ENCODE measurements at regions not wholly inside any gene's neighbourhood (a gene's known extent, or its start where the extent isn't known, plus 50 kb on each side); places are given as distances from the start of the nearest gene placed in this dataset.

DNA sequence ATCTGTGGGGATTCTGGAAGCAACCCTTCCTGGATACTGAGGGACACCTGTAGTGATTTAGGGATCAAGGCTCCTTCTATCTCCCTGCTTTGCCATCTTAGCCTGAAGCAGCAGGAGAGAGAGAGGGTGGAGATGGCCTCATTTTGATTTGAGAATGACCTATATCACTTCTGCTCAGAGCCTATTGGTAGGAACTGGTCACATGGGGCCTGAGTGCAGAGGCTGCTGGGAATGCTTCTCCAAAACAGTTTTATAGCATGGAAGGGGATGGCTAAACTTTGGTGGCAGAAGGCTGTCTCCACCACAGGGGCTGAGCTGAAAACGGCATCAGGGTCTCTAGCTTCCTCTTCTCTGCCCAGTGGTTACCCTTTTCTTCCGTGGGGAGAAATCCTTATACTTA, 105.8 kb downstream of the TBX19 start:
- TF ChIP-seq POLR2A (IDR thresholded peaks at IDR 0.05) = no peak
- TF ChIP-seq, protein P1, sequence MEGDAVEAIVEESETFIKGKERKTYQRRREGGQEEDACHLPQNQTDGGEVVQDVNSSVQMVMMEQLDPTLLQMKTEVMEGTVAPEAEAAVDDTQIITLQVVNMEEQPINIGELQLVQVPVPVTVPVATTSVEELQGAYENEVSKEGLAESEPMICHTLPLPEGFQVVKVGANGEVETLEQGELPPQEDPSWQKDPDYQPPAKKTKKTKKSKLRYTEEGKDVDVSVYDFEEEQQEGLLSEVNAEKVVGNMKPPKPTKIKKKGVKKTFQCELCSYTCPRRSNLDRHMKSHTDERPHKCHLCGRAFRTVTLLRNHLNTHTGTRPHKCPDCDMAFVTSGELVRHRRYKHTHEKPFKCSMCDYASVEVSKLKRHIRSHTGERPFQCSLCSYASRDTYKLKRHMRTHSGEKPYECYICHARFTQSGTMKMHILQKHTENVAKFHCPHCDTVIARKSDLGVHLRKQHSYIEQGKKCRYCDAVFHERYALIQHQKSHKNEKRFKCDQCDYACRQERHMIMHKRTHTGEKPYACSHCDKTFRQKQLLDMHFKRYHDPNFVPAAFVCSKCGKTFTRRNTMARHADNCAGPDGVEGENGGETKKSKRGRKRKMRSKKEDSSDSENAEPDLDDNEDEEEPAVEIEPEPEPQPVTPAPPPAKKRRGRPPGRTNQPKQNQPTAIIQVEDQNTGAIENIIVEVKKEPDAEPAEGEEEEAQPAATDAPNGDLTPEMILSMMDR (IDR thresholded peaks at IDR 0.05) = no peak

Measured in testis (tissue), 2 donors.